ENCODE measurements at regions not wholly inside any gene's neighbourhood (a gene's known extent, or its start where the extent isn't known, plus 50 kb on each side); places are given as distances from the start of the nearest gene placed in this dataset.

DNA sequence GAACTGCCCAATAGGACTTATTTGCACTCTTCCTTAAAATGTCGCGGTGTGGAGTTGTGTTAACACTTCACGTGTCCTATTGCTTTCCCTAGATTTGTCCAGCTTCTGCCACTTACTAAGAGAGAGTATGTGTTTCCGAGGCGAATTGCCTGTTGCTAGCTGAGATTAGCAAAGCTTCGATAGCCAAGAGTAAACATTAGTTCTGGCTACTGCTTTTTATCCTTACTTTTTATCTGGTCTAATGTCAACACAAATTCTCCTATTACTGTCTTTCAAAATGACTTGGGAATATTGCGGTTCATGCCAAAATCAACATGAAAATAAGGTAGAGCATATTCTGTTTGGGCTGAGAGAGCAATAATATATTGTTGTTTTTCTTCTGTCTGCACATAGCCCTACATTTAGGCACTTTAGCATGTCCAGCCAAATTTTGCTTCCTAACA lies 90.4 kb upstream of the VEGFC start:
- TF ChIP-seq, protein P1, sequence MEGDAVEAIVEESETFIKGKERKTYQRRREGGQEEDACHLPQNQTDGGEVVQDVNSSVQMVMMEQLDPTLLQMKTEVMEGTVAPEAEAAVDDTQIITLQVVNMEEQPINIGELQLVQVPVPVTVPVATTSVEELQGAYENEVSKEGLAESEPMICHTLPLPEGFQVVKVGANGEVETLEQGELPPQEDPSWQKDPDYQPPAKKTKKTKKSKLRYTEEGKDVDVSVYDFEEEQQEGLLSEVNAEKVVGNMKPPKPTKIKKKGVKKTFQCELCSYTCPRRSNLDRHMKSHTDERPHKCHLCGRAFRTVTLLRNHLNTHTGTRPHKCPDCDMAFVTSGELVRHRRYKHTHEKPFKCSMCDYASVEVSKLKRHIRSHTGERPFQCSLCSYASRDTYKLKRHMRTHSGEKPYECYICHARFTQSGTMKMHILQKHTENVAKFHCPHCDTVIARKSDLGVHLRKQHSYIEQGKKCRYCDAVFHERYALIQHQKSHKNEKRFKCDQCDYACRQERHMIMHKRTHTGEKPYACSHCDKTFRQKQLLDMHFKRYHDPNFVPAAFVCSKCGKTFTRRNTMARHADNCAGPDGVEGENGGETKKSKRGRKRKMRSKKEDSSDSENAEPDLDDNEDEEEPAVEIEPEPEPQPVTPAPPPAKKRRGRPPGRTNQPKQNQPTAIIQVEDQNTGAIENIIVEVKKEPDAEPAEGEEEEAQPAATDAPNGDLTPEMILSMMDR (IDR thresholded peaks at IDR 0.05; ENCODE audit: insufficient read depth, low read depth, low read length): no peak
- H3K27me3 ChIP-seq (ENCODE audit: control insufficient read depth, insufficient read depth, low read length): no peaks in the 10 kb centered on the region
- H3K4me3 ChIP-seq (ENCODE audit: low read depth, low read length): no peak overlapping the region
- ChIA-PET POLR2A (no interaction called here), CTCF (interaction anchor here (0.7 to 2.1 kb wide), 3 partner anchors 94 to 164 kb away, joined by 3 to 8 read pairs (median 3); no protein-coding TSS in a partner anchor)
- H3K36me3 ChIP-seq (ENCODE audit: control insufficient read depth, insufficient read depth, low read length): no peaks in the 10 kb centered on the region
- DNase-seq (ENCODE audit: low read depth): peak; percentile 8

DNA sequence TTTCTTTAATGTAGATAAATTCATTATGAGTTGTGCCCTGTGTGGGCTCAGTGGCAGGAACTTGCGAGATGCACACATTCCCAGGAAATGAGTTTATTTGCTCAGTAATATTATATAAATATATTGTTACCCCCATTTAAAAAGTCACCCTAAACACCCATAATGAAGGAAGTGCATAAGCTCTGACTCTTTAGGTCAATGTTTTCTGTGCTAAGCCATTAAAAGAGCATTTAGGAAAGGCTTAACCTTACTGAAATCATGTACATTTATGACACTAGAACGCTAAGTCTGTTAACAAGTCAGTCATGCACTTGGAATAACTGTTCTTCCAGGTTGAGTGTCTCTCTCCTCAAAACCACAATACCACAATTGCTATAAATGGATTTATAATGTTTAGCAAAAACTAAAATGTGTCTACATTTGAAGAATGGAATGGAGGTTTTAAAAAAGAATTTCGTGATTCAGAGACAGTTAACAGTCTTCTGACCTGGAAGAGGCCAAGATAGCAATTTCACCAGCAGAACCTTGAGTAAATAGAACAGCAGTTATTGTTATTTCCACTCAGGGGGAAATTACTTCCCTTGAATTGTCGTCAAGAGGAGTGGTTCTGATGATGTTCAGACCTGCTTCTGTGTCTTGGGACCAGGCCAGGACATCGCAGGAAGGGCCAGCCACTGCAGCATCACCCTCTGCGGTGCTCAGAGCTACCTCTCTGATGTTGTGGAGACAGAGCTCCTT lies 91.1 kb upstream of the VEGFC start:
- peak; percentile 98 for DNase-seq (ENCODE audit: low read depth)

DNA sequence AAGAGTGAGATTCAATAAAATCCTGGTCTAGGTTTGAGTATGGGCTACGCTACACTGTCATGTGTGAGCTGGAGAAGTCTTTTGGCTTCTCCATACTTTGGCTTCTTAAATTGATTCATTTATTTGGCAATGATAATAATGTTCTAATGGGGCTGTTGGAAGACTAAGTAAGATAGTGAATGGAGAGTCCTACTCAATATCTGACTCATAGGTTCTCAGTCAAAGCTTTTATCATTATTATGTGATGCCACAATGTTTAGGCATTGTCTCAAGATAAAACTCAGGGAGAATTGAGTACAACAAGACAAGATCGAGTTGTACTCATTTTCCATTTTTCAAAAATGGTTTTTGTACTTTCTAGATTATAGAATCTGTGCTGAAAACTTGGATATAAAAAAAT lies 92.5 kb upstream of the VEGFC start:
- Histone ChIP-seq H3K27me3 (ENCODE audit: control insufficient read depth, insufficient read depth, low read length) (no peaks in the 10 kb centered on the region), H3K36me3 (ENCODE audit: control insufficient read depth, insufficient read depth, low read length) (no peaks in the 10 kb centered on the region), H3K4me3 (ENCODE audit: low read depth, low read length) (no peak overlapping the region)
- DNase-seq (ENCODE audit: low read depth): no peak
- ChIA-PET POLR2A (no interaction called here), CTCF (no interaction called here)
- TF ChIP-seq, protein P1 (IDR thresholded peaks at IDR 0.05; ENCODE audit: insufficient read depth, low read depth, low read length): no peak

More for the DNA sequence above, 91.1 kb upstream of the VEGFC start:
- Histone ChIP-seq H3K27me3 (ENCODE audit: control insufficient read depth, insufficient read depth, low read length) (no peaks in the 10 kb centered on the region), H3K4me3 (ENCODE audit: low read depth, low read length) (no peak overlapping the region), H3K36me3 (ENCODE audit: control insufficient read depth, insufficient read depth, low read length) (no peaks in the 10 kb centered on the region)
- ChIA-PET CTCF (interaction anchor here (0.6 to 2.1 kb wide), 5 partner anchors 14 to 164 kb away, joined by 3 to 8 read pairs (median 3); no protein-coding TSS in a partner anchor), POLR2A (interaction anchor here (0.6 to 1.0 kb wide), 2 partner anchors 18 to 196 kb away, joined by 3 read pairs; no protein-coding TSS in a partner anchor)
- TF ChIP-seq, protein P1 (IDR thresholded peaks at IDR 0.05; ENCODE audit: insufficient read depth, low read depth, low read length): no peak

DNA sequence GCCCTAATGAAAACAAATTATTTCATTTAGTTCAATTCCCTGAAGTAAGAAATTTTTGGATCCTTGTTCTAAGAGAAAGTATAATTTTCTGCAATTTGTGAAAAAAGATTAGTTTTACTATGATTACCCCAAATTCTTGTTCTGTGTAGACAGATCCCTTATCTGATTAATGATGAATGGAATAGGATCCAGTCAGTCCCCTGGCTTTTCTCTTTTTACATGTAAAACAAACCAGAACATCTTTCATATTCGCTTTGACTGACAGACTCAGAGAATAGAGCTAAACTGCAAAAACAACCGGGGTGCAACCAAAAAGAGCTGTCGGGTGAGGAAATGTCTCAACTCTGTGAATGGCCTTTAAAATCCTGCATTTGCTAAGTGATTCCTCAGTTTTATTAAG lies 93.4 kb upstream of the VEGFC start:
- DNase-seq (ENCODE audit: low read depth): no peak
- TF ChIP-seq, protein P1 (IDR thresholded peaks at IDR 0.05; ENCODE audit: insufficient read depth, low read depth, low read length): no peak
- Histone ChIP-seq H3K36me3 (ENCODE audit: control insufficient read depth, insufficient read depth, low read length) (no peaks in the 10 kb centered on the region), H3K4me3 (ENCODE audit: low read depth, low read length) (no peak overlapping the region), H3K27me3 (ENCODE audit: control insufficient read depth, insufficient read depth, low read length) (no peaks in the 10 kb centered on the region)
- CTCF ChIA-PET: interaction anchor here (0.8 kb wide), 1 partner anchor 222 kb away, joined by 3 read pairs; no protein-coding TSS in a partner anchor
- POLR2A ChIA-PET: interaction anchor here (0.6 kb wide), 1 partner anchor 95 kb away, joined by 6 read pairs; no protein-coding TSS in a partner anchor

DNA sequence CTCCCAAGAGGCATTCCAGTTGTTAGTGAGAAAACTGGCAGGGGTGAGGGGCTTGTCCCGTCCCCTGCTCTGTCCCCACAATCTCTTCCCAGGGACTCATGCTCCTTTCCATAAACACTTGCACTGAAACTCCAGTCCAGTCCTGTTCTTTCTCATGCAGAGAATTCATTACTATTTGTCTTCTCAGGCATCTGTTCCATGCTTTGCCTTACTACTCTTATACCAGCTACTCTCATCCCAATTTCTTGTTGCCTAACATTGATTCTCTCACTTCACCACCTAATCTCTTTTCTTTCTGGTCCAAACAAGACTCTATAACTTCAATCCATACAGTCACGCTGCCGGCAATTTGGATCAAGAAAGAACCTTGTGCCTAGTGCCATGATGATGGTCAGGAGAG lies 97.1 kb upstream of the VEGFC start:
- H3K36me3 ChIP-seq (ENCODE audit: control insufficient read depth, insufficient read depth, low read length): no peaks in the 10 kb centered on the region

More for the DNA sequence above, 97.1 kb upstream of the VEGFC start:
- Histone ChIP-seq H3K27me3 (ENCODE audit: control insufficient read depth, insufficient read depth, low read length) (no peaks in the 10 kb centered on the region), H3K4me3 (ENCODE audit: low read depth, low read length) (no peak overlapping the region)
- DNase-seq (ENCODE audit: low read depth): no peak
- CTCF ChIA-PET: no interaction called here
- POLR2A ChIA-PET: no interaction called here
- TF ChIP-seq, protein P1 (IDR thresholded peaks at IDR 0.05; ENCODE audit: insufficient read depth, low read depth, low read length): no peak
